ENCODE measurements at regions not wholly inside any gene's neighbourhood (a gene's known extent, or its start where the extent isn't known, plus 50 kb on each side); places are given as distances from the start of the nearest gene placed in this dataset.

- Histone ChIP-seq H4K91ac (replicated peaks; ENCODE audit: insufficient read length, low read length) (no peak overlapping the region), H3K4me1 (replicated peaks in 1 of 4; ENCODE audit: control insufficient read depth in 3 of 4, insufficient read depth in 4 of 4, low read length in 3 of 4) (no peaks in the 10 kb centered on the region), H2BK15ac (ENCODE audit: low read length) (no peak overlapping the region), H3K9ac (replicated peaks in 1 of 4; ENCODE audit: extremely low read depth in 1 of 4, low read depth in 3 of 4, low read length in 3 of 4) (no peak overlapping the region), H3K23ac (ENCODE audit: insufficient read length) (no peak overlapping the region), H3K56ac (replicated peaks; ENCODE audit: insufficient read length, low read depth, low read length) (no peak overlapping the region), H2AK5ac (ENCODE audit: low read depth, low read length) (no peak overlapping the region), H4K8ac (ENCODE audit: extremely low read depth, insufficient read depth, low read length) (no peak overlapping the region), H3K27ac (ENCODE audit: low read depth, low read length) (no peak overlapping the region), H3K4ac (replicated peaks; ENCODE audit: insufficient read length, low read depth, low read length) (no peak overlapping the region), H3K4me2 (ENCODE audit: insufficient read depth in 1 of 2, low read depth in 2 of 2, low read length in 2 of 2) (no peak overlapping the region), H3K14ac (ENCODE audit: insufficient read length) (no peak overlapping the region), H3K4me3 (ENCODE audit: extremely low read depth in 1 of 4, insufficient read depth in 2 of 4, low read depth in 3 of 4, low read length in 4 of 4) (no peak overlapping the region), H3K18ac (ENCODE audit: extremely low read depth, low read length) (no peak overlapping the region), H4K20me1 (replicated peaks in 1 of 2; ENCODE audit: control insufficient read depth in 1 of 2, insufficient read depth in 2 of 2, low read length in 2 of 2) (no peaks in the 10 kb centered on the region), H2BK20ac (ENCODE audit: low read length) (no peak overlapping the region), H3K27me3 (replicated peaks in 1 of 4; ENCODE audit: control insufficient read depth in 3 of 4, extremely low read depth in 1 of 4, insufficient read depth in 3 of 4, low read length in 3 of 4) (no peaks in the 10 kb centered on the region), H2AFZ (ENCODE audit: low read length) (no peak overlapping the region), H3K23me2 (ENCODE audit: low read depth, low read length) (no peaks in the 10 kb centered on the region), H2BK120ac (replicated peaks; ENCODE audit: low read depth, low read length) (no peak overlapping the region), H3K36me3 (ENCODE audit: control insufficient read depth in 2 of 4, insufficient read depth in 4 of 4, low read length in 3 of 4) (no peaks in the 10 kb centered on the region), H3K9me3 (ENCODE audit: insufficient read depth in 2 of 2, low read depth in 1 of 2, low read length in 1 of 2) (no peaks in the 10 kb centered on the region), H2BK5ac (ENCODE audit: low read depth, low read length) (no peak overlapping the region), H3K79me2 (ENCODE audit: control insufficient read depth in 1 of 2, insufficient read depth in 2 of 2, low read length in 2 of 2) (no peaks in the 10 kb centered on the region), H2BK12ac (ENCODE audit: low read depth, low read length) (no peak overlapping the region), H4K5ac (ENCODE audit: insufficient read length, low read depth, low read length) (no peak overlapping the region), H3K79me1 (ENCODE audit: low read depth, low read length) (no peaks in the 10 kb centered on the region)
- POLR2A ChIA-PET (ENCODE audit: partially characterized antibody): no interaction called here
- 79% methylated on average over 2 of the region's 2 CpGs; no CpG with 5 or more reads in 1 of the 2 experiments for WGBS, 2 experiments (ENCODE audit: extremely low coverage in 1 of 2, insufficient coverage in 1 of 2, insufficient read length in 1 of 2, insufficient replicate concordance in 2 of 2, low coverage in 1 of 2, low lambda C conversion rate in 2 of 2, missing lambda C conversion rate in 1 of 2)
- CTCF ChIA-PET (ENCODE audit: partially characterized antibody): interaction anchor here (1.0 to 1.4 kb wide), 2 partner anchors 11 to 109 kb away, joined by 4 read pairs; no protein-coding TSS in a partner anchor
- no peak for TF ChIP-seq USF2 (IDR thresholded peaks at IDR 0.05; ENCODE audit: low read length)
- FAIRE-seq (no peak), DNase-seq (ENCODE audit: low read depth in 1 of 2, low spot score in 2 of 2) (no peak)
Observed at GRCh38 chr14:58717813-58718212, 80.1 kb downstream of the DACT1 start.
